ENCODE measurements at regions not wholly inside any gene's neighbourhood (a gene's known extent, or its start where the extent isn't known, plus 50 kb on each side); places are given as distances from the start of the nearest gene placed in this dataset.

- Histone ChIP-seq H3K27ac (ENCODE audit: low read depth, low read length) (no peak overlapping the region), H3K4me1 (ENCODE audit: control insufficient read depth, insufficient read depth, low read length) (no peaks in the 10 kb centered on the region; the same call in 1 of the 2 replicates), H3K9ac (ENCODE audit: low read length) (no peak overlapping the region), H3K27me3 (ENCODE audit: control insufficient read depth, insufficient read depth, low read length) (no peaks in the 10 kb centered on the region), H3K4me3 (ENCODE audit: low read depth, low read length) (no peak overlapping the region), H3K36me3 (ENCODE audit: control insufficient read depth, insufficient read depth, low read length) (no peaks in the 10 kb centered on the region), H3K9me3 (ENCODE audit: control insufficient read depth, insufficient read depth, low read depth, low read length) (no peaks in the 10 kb centered on the region)
These were observed 987.9 kb downstream of the CCSER2 start for GRCh38 chr10:85316276-85316675.

GRCh38 chr10:85317827-85318226 is 989.4 kb downstream of the CCSER2 start:
- no peaks in the 10 kb centered on the region for H3K9me3 ChIP-seq (ENCODE audit: control insufficient read depth, insufficient read depth, low read depth, low read length)
- H3K27ac ChIP-seq (ENCODE audit: low read depth, low read length) = no peak overlapping the region
- no peaks in the 10 kb centered on the region for H3K27me3 ChIP-seq (ENCODE audit: control insufficient read depth, insufficient read depth, low read length)
- H3K4me3 ChIP-seq (ENCODE audit: low read depth, low read length) = no peak overlapping the region
- no peaks in the 10 kb centered on the region for H3K36me3 ChIP-seq (ENCODE audit: control insufficient read depth, insufficient read depth, low read length)
- H3K4me1 ChIP-seq (ENCODE audit: control insufficient read depth, insufficient read depth, low read length) = no peaks in the 10 kb centered on the region; the same call in 1 of the 2 replicates
- no peak overlapping the region for H3K9ac ChIP-seq (ENCODE audit: low read length)

- H3K4me1 ChIP-seq (ENCODE audit: control insufficient read depth, insufficient read depth, low read length) = no peaks in the 10 kb centered on the region; the same call in 1 of the 2 replicates
These were observed 990.7 kb downstream of the CCSER2 start for GRCh38 chr10:85318809-85319807.

GRCh38 chr10:85319826-85320225 is 991.4 kb downstream of the CCSER2 start:
- no peak overlapping the region for H3K27ac ChIP-seq (ENCODE audit: low read depth, low read length)
- no peak overlapping the region for H3K9ac ChIP-seq (ENCODE audit: low read length)
- H3K4me1 ChIP-seq (ENCODE audit: control insufficient read depth, insufficient read depth, low read length) = no peaks in the 10 kb centered on the region; the same call in 1 of the 2 replicates
- H3K36me3 ChIP-seq (ENCODE audit: control insufficient read depth, insufficient read depth, low read length) = no peaks in the 10 kb centered on the region
- no peaks in the 10 kb centered on the region for H3K9me3 ChIP-seq (ENCODE audit: control insufficient read depth, insufficient read depth, low read depth, low read length)
- H3K4me3 ChIP-seq (ENCODE audit: low read depth, low read length) = no peak overlapping the region
- no peaks in the 10 kb centered on the region for H3K27me3 ChIP-seq (ENCODE audit: control insufficient read depth, insufficient read depth, low read length)

More at GRCh38 chr10:85318809-85319807, 990.7 kb downstream of the CCSER2 start:
- Histone ChIP-seq H3K27ac (ENCODE audit: low read depth, low read length) (no peak overlapping the region), H3K9ac (ENCODE audit: low read length) (no peak overlapping the region), H3K4me3 (ENCODE audit: low read depth, low read length) (no peak overlapping the region), H3K27me3 (ENCODE audit: control insufficient read depth, insufficient read depth, low read length) (no peaks in the 10 kb centered on the region), H3K36me3 (ENCODE audit: control insufficient read depth, insufficient read depth, low read length) (no peaks in the 10 kb centered on the region), H3K9me3 (ENCODE audit: control insufficient read depth, insufficient read depth, low read depth, low read length) (no peaks in the 10 kb centered on the region)

GRCh38 chr10:85333594-85333993 is 1005.2 kb downstream of the CCSER2 start:
- H3K27me3 ChIP-seq (ENCODE audit: control insufficient read depth, insufficient read depth, low read length) = no peaks in the 10 kb centered on the region
- no peak overlapping the region for H3K4me3 ChIP-seq (ENCODE audit: low read depth, low read length)
- H3K9me3 ChIP-seq (ENCODE audit: control insufficient read depth, insufficient read depth, low read depth, low read length) = no peaks in the 10 kb centered on the region
- H3K36me3 ChIP-seq (ENCODE audit: control insufficient read depth, insufficient read depth, low read length) = no peaks in the 10 kb centered on the region
- no peak overlapping the region for H3K27ac ChIP-seq (ENCODE audit: low read depth, low read length)
- no peaks in the 10 kb centered on the region for H3K4me1 ChIP-seq (ENCODE audit: control insufficient read depth, insufficient read depth, low read length)
- H3K9ac ChIP-seq (ENCODE audit: low read length) = no peak overlapping the region

- Histone ChIP-seq H3K4me3 (ENCODE audit: low read depth, low read length) (no peak overlapping the region), H3K4me1 (ENCODE audit: control insufficient read depth, insufficient read depth, low read length) (no peaks in the 10 kb centered on the region), H3K27me3 (ENCODE audit: control insufficient read depth, insufficient read depth, low read length) (no peaks in the 10 kb centered on the region), H3K9me3 (ENCODE audit: control insufficient read depth, insufficient read depth, low read depth, low read length) (no peaks in the 10 kb centered on the region), H3K9ac (ENCODE audit: low read length) (no peak overlapping the region), H3K27ac (ENCODE audit: low read depth, low read length) (no peak overlapping the region), H3K36me3 (ENCODE audit: control insufficient read depth, insufficient read depth, low read length) (no peaks in the 10 kb centered on the region)
These were observed 1004.2 kb downstream of the GRID1 start for GRCh38 chr10:85362401-85362800.

- H3K27ac ChIP-seq (ENCODE audit: low read depth, low read length) = no peak overlapping the region
- no peak overlapping the region for H3K9ac ChIP-seq (ENCODE audit: low read length)
- no peak overlapping the region for H3K4me3 ChIP-seq (ENCODE audit: low read depth, low read length)
- H3K36me3 ChIP-seq (ENCODE audit: control insufficient read depth, insufficient read depth, low read length) = no peaks in the 10 kb centered on the region
- no peaks in the 10 kb centered on the region for H3K27me3 ChIP-seq (ENCODE audit: control insufficient read depth, insufficient read depth, low read length)
- H3K9me3 ChIP-seq (ENCODE audit: control insufficient read depth, insufficient read depth, low read depth, low read length) = no peaks in the 10 kb centered on the region
- H3K4me1 ChIP-seq (ENCODE audit: control insufficient read depth, insufficient read depth, low read length) = no peaks in the 10 kb centered on the region
These were observed 989.4 kb downstream of the GRID1 start for GRCh38 chr10:85377029-85377806.

- Histone ChIP-seq H3K4me1 (ENCODE audit: control insufficient read depth, insufficient read depth, low read length) (no peaks in the 10 kb centered on the region), H3K9me3 (ENCODE audit: control insufficient read depth, insufficient read depth, low read depth, low read length) (no peaks in the 10 kb centered on the region), H3K36me3 (ENCODE audit: control insufficient read depth, insufficient read depth, low read length) (no peaks in the 10 kb centered on the region), H3K27me3 (ENCODE audit: control insufficient read depth, insufficient read depth, low read length) (no peaks in the 10 kb centered on the region), H3K4me3 (ENCODE audit: low read depth, low read length) (no peak overlapping the region), H3K27ac (ENCODE audit: low read depth, low read length) (no peak overlapping the region), H3K9ac (ENCODE audit: low read length) (no peak overlapping the region)
These were observed 987.3 kb downstream of the GRID1 start for GRCh38 chr10:85379338-85379737.

GRCh38 chr10:85400981-85401695 is 965.5 kb downstream of the GRID1 start:
- Histone ChIP-seq H3K4me1 (ENCODE audit: control insufficient read depth, insufficient read depth, low read length) (no peaks in the 10 kb centered on the region), H3K9me3 (ENCODE audit: control insufficient read depth, insufficient read depth, low read depth, low read length) (no peaks in the 10 kb centered on the region), H3K9ac (ENCODE audit: low read length) (no peak overlapping the region), H3K4me3 (ENCODE audit: low read depth, low read length) (no peak overlapping the region), H3K36me3 (ENCODE audit: control insufficient read depth, insufficient read depth, low read length) (no peaks in the 10 kb centered on the region), H3K27ac (ENCODE audit: low read depth, low read length) (no peak overlapping the region), H3K27me3 (ENCODE audit: control insufficient read depth, insufficient read depth, low read length) (no peaks in the 10 kb centered on the region)

GRCh38 chr10:85402541-85402940 is 964.1 kb downstream of the GRID1 start:
- no peak overlapping the region for H3K27ac ChIP-seq (ENCODE audit: low read depth, low read length)
- H3K27me3 ChIP-seq (ENCODE audit: control insufficient read depth, insufficient read depth, low read length) = no peaks in the 10 kb centered on the region
- no peaks in the 10 kb centered on the region for H3K4me1 ChIP-seq (ENCODE audit: control insufficient read depth, insufficient read depth, low read length)
- no peak overlapping the region for H3K4me3 ChIP-seq (ENCODE audit: low read depth, low read length)
- no peaks in the 10 kb centered on the region for H3K36me3 ChIP-seq (ENCODE audit: control insufficient read depth, insufficient read depth, low read length)
- no peaks in the 10 kb centered on the region for H3K9me3 ChIP-seq (ENCODE audit: control insufficient read depth, insufficient read depth, low read depth, low read length)
- no peak overlapping the region for H3K9ac ChIP-seq (ENCODE audit: low read length)

Data from HUES6 (cell line).